GM18858 (cell line): ENCODE measurements at regions not wholly inside any gene's neighbourhood (a gene's known extent, or its start where the extent isn't known, plus 50 kb on each side); places are given as distances from the start of the nearest gene placed in this dataset.
"Not testable (repeated sequence)": the region's sequence is repeated elsewhere in the genome, so short reads cannot be mapped to it uniquely, and the experiment has no call there.

ENCODE experiments used
- ATAC-seq: cut with Tn5 transposase; IDR thresholded peaks from one replicate; pipeline ENCODE4 v1.9.1; 2021; ENCODE audit not compliant: unreplicated experiment

- ATAC-seq: no peak
Measured at GRCh38 chr20:52446421-52447224, 255.0 kb upstream of the ZFP64 start.

- no peak for ATAC-seq
Measured at GRCh38 chr20:52444455-52444854, 252.9 kb upstream of the ZFP64 start.

- no peak for ATAC-seq
Measured at GRCh38 chr20:52443874-52444273, 252.3 kb upstream of the ZFP64 start.

GRCh38 chr20:52441710-52442109 is 250.1 kb upstream of the ZFP64 start:
- no peak for ATAC-seq

GRCh38 chr20:52439375-52439774 is 247.8 kb upstream of the ZFP64 start:
- no peak for ATAC-seq

GRCh38 chr20:52438326-52438963 is 246.9 kb upstream of the ZFP64 start:
- no peak for ATAC-seq

GRCh38 chr20:52434453-52434852 is 242.9 kb upstream of the ZFP64 start:
- ATAC-seq: no peak

- ATAC-seq: no peak
Measured at GRCh38 chr20:52434041-52434425, 242.5 kb upstream of the ZFP64 start.

- ATAC-seq: no peak
Measured at GRCh38 chr20:52433326-52434040, 241.9 kb upstream of the ZFP64 start.

GRCh38 chr20:52432740-52433139 is 241.2 kb upstream of the ZFP64 start:
- ATAC-seq: no peak

GRCh38 chr20:52429029-52429428 is 237.4 kb upstream of the ZFP64 start:
- ATAC-seq: no peak

GRCh38 chr20:52427960-52428359 is 236.4 kb upstream of the ZFP64 start:
- no peak for ATAC-seq

GRCh38 chr20:52426856-52427255 is 235.3 kb upstream of the ZFP64 start:
- no peak for ATAC-seq

- ATAC-seq: no peak
Measured at GRCh38 chr20:52425701-52426100, 234.1 kb upstream of the ZFP64 start.

GRCh38 chr20:52425253-52425652 is 233.7 kb upstream of the ZFP64 start:
- no peak for ATAC-seq

GRCh38 chr20:52424357-52424942 is 232.9 kb upstream of the ZFP64 start:
- not testable (repeated sequence) for ATAC-seq

- not testable (repeated sequence) for ATAC-seq
Measured at GRCh38 chr20:52423536-52424140, 232.1 kb upstream of the ZFP64 start.

GRCh38 chr20:52422574-52423336 is 231.2 kb upstream of the ZFP64 start:
- ATAC-seq: no peak

GRCh38 chr20:52420805-52421204 is 229.2 kb upstream of the ZFP64 start:
- no peak for ATAC-seq

- no peak for ATAC-seq
Measured at GRCh38 chr20:52419205-52419604, 227.6 kb upstream of the ZFP64 start.
